ENCODE measurements at regions not wholly inside any gene's neighbourhood (a gene's known extent, or its start where the extent isn't known, plus 50 kb on each side); places are given as distances from the start of the nearest gene placed in this dataset.

DNA sequence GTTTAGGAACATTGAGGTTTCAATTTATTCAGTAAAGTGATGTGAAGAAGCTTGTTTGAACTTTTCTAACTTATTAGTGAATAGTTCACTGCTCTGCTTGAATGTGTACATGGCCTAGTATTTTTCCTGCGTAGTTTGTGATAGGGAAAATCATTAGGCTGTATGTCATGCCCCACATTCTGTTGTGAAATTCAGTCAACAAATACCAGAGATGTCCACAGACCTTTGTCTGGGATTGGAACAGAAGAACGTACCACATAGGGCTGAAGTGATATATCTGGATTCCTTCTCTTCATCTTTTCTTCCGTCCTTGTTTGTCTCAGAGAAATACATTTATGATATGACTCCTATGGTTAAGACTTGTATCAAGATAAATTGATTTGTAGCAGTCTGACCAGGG is 88.8 kb upstream of the PLS3 start:
- TF ChIP-seq, protein P1, sequence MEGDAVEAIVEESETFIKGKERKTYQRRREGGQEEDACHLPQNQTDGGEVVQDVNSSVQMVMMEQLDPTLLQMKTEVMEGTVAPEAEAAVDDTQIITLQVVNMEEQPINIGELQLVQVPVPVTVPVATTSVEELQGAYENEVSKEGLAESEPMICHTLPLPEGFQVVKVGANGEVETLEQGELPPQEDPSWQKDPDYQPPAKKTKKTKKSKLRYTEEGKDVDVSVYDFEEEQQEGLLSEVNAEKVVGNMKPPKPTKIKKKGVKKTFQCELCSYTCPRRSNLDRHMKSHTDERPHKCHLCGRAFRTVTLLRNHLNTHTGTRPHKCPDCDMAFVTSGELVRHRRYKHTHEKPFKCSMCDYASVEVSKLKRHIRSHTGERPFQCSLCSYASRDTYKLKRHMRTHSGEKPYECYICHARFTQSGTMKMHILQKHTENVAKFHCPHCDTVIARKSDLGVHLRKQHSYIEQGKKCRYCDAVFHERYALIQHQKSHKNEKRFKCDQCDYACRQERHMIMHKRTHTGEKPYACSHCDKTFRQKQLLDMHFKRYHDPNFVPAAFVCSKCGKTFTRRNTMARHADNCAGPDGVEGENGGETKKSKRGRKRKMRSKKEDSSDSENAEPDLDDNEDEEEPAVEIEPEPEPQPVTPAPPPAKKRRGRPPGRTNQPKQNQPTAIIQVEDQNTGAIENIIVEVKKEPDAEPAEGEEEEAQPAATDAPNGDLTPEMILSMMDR (IDR thresholded peaks at IDR 0.05): no peak
- TF ChIP-seq POLR2A (IDR thresholded peaks at IDR 0.05): no peak
- TF ChIP-seq POLR2AphosphoS5 (IDR thresholded peaks at IDR 0.05): no peak
- TF ChIP-seq EP300 (IDR thresholded peaks at IDR 0.05): no peak
